ENCODE measurements at regions not wholly inside any gene's neighbourhood (a gene's known extent, or its start where the extent isn't known, plus 50 kb on each side); places are given as distances from the start of the nearest gene placed in this dataset.

- TF ChIP-seq, protein P1, sequence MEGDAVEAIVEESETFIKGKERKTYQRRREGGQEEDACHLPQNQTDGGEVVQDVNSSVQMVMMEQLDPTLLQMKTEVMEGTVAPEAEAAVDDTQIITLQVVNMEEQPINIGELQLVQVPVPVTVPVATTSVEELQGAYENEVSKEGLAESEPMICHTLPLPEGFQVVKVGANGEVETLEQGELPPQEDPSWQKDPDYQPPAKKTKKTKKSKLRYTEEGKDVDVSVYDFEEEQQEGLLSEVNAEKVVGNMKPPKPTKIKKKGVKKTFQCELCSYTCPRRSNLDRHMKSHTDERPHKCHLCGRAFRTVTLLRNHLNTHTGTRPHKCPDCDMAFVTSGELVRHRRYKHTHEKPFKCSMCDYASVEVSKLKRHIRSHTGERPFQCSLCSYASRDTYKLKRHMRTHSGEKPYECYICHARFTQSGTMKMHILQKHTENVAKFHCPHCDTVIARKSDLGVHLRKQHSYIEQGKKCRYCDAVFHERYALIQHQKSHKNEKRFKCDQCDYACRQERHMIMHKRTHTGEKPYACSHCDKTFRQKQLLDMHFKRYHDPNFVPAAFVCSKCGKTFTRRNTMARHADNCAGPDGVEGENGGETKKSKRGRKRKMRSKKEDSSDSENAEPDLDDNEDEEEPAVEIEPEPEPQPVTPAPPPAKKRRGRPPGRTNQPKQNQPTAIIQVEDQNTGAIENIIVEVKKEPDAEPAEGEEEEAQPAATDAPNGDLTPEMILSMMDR (conservative IDR thresholded peaks at IDR 0.05 in 1 of 2, IDR thresholded peaks at IDR 0.05 in 1 of 2; ENCODE audit: low read depth in 1 of 2, low read length in 2 of 2), result no peak
- TF ChIP-seq EZH2 (IDR thresholded peaks at IDR 0.05; ENCODE audit: low read length, missing control alignments), result no peak
Observed at GRCh38 chr6:22363166-22363713, 66.4 kb upstream of the PRL start.
